Panc1 (cell line): ENCODE measurements at regions not wholly inside any gene's neighbourhood (a gene's known extent, or its start where the extent isn't known, plus 50 kb on each side); places are given as distances from the start of the nearest gene placed in this dataset.

ENCODE experiments used
- ATAC-seq: fragments of 200-7000 bp; cut with Tn5 transposase; 2 replicates; pipeline ENCODE4 v1.9.1; 2020; ENCODE audit warnings: mild to moderate bottlenecking, moderate library complexity
- BruUV-seq: library from RNA; stranded (reverse); fragments of 400-500 nt; replicated peaks from 2 replicates; lab custom pipeline; 2021; lab: Mats Ljungman, UMichigan
- CTCF ChIA-PET: fragments of 300-600 bp; sonication (Branson Sonifier 250); formaldehyde crosslinking; loops from one replicate; lab custom pipeline; 2022; ENCODE audit warnings: antibody characterized with exemption; lab: Charles Lee
- POLR2A ChIA-PET: fragments of 300-600 bp; sonication (Branson Sonifier 250); formaldehyde crosslinking; loops from one replicate; lab custom pipeline; 2022; ENCODE audit warnings: antibody characterized with exemption; lab: Charles Lee
- DNase-seq: peaks from one replicate; pipeline ENCODE4 v3.0.0-alpha.2; 2010; ENCODE audit warnings: low read depth, low spot score
- H3K27ac ChIP-seq: 2 replicates; pipeline ENCODE4 v1.5.1; 2011; ENCODE audit warnings: mild to moderate bottlenecking, low read length, inconsistent platforms
- H3K27me3 ChIP-seq: fragments of 200-500 bp; sonication (Bioruptor generic); 2 replicates; pipeline ENCODE4 v1.6.0; 2014; ENCODE audit warnings: low read length, inconsistent platforms; ENCODE audit not compliant: control insufficient read depth, insufficient read depth
- H3K36me3 ChIP-seq: fragments of 200-500 bp; sonication (Bioruptor generic); 2 replicates; pipeline ENCODE4 v1.5.1; 2014; ENCODE audit warnings: inconsistent platforms, mild to moderate bottlenecking, low read length, moderate library complexity; ENCODE audit not compliant: control insufficient read depth, insufficient read depth
- H3K4me1 ChIP-seq: 2 replicates; pipeline ENCODE4 v1.5.1; 2011; ENCODE audit warnings: inconsistent platforms, mild to moderate bottlenecking, low read length, moderate library complexity; ENCODE audit not compliant: control insufficient read depth, insufficient read depth
- H3K4me3 ChIP-seq, 2 experiments: 2 replicates each; pipeline ENCODE4 v1.5.1; 2011 to 2012; ENCODE audit warnings: low read depth in 2 of 2, low read length in 2 of 2, mild to moderate bottlenecking in 2 of 2, inconsistent platforms in 1 of 2, moderate library complexity in 1 of 2
- H3K9me3 ChIP-seq: fragments of 200-500 bp; sonication (Bioruptor generic); 2 replicates; pipeline ENCODE4 v1.5.1; 2014; ENCODE audit warnings: low read depth, mild to moderate bottlenecking, inconsistent platforms, low read length, moderate library complexity; ENCODE audit not compliant: control insufficient read depth, insufficient read depth
- POLR2AphosphoS5 ChIP-seq: IDR thresholded peaks from 2 replicates; pipeline ENCODE4 v1.6.1; 2012; ENCODE audit warnings: mild to moderate bottlenecking, low read depth, low read length, moderate library complexity
- REST ChIP-seq, 2 experiments: IDR thresholded peaks; 2 replicates each; pipeline ENCODE4 v1.6.1; 2011 to 2012; ENCODE audit warnings: low read depth in 2 of 2, control low read depth in 1 of 2, low read length in 1 of 2, mild to moderate bottlenecking in 1 of 2, moderate library complexity in 1 of 2; ENCODE audit not compliant: insufficient read depth in 1 of 2
- SIN3A ChIP-seq: IDR thresholded peaks from 2 replicates; pipeline ENCODE4 v1.6.1; 2012; ENCODE audit warnings: low read depth, mild to moderate bottlenecking, low read length, moderate library complexity, borderline replicate concordance; ENCODE audit not compliant: insufficient read depth
- TCF7L2 ChIP-seq: IDR thresholded peaks from 2 replicates; pipeline ENCODE4 v1.6.1; 2011; ENCODE audit warnings: mild to moderate bottlenecking, low read depth, low read length, inconsistent platforms
- in situ Hi-C: cut with HindIII; loops from 2 replicates; pipeline ENCODE4 v1.10.0; 2016; ENCODE audit warnings: low sequenced_read_pairs, low pct_unique_long_range_greater_than_20kb
- intact Hi-C: fragments of 100-400 bp; cut with micrococcal nuclease; formaldehyde crosslinking; loops from one replicate; pipeline ENCODE4 v1.10.0; 2022; ENCODE audit not compliant: unreplicated experiment
- TF ChIP-seq, protein P1 (sequence below): fragments of 450-650 bp; IDR thresholded peaks from 2 replicates; pipeline ENCODE4 v1.5.1; 2017; ENCODE audit warnings: mild to moderate bottlenecking

DNA sequence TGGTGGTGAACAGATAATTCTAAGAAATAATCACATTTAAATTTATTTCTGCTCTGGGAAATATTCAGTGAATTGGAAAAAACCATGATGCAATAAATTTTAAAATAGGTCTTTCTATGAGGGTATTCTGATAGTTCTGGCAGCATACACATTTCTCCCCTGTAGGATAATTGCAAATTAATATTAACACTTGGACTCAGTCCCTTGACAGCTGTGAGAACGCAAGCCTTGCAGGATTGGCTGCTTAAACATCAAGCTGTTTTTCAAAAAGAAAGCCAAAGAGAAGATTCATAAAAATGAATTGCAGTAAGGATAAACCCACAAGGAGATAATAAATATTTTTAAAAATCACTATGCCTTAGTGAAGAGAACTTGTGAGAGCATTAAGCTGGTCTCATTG lies 180.0 kb downstream of the MTRR start:
- no peaks in the 10 kb centered on the region for H3K27me3 ChIP-seq
- POLR2A ChIA-PET: no interaction called here
- no peaks in the 10 kb centered on the region for H3K4me1 ChIP-seq
- in situ Hi-C loops: no loop called here
- CTCF ChIA-PET: no interaction called here
- TF ChIP-seq SIN3A (no peak), TCF7L2 (no peak), REST (IDR thresholded peaks at IDR 0.05; ENCODE audit: insufficient read depth in 1 of 2, low read depth in 2 of 2, low read length in 1 of 2) (no peak), POLR2AphosphoS5 (no peak)
- TF ChIP-seq, protein P1, sequence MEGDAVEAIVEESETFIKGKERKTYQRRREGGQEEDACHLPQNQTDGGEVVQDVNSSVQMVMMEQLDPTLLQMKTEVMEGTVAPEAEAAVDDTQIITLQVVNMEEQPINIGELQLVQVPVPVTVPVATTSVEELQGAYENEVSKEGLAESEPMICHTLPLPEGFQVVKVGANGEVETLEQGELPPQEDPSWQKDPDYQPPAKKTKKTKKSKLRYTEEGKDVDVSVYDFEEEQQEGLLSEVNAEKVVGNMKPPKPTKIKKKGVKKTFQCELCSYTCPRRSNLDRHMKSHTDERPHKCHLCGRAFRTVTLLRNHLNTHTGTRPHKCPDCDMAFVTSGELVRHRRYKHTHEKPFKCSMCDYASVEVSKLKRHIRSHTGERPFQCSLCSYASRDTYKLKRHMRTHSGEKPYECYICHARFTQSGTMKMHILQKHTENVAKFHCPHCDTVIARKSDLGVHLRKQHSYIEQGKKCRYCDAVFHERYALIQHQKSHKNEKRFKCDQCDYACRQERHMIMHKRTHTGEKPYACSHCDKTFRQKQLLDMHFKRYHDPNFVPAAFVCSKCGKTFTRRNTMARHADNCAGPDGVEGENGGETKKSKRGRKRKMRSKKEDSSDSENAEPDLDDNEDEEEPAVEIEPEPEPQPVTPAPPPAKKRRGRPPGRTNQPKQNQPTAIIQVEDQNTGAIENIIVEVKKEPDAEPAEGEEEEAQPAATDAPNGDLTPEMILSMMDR: no peak
- H3K36me3 ChIP-seq: no peaks in the 10 kb centered on the region
- no peak for DNase-seq
- no peak overlapping the region for H3K4me3 ChIP-seq
- no peak for ATAC-seq
- no TSS peak for BruUV-seq
- H3K27ac ChIP-seq: no peak overlapping the region
- intact Hi-C loops: no loop called here
- no peaks in the 10 kb centered on the region for H3K9me3 ChIP-seq

DNA sequence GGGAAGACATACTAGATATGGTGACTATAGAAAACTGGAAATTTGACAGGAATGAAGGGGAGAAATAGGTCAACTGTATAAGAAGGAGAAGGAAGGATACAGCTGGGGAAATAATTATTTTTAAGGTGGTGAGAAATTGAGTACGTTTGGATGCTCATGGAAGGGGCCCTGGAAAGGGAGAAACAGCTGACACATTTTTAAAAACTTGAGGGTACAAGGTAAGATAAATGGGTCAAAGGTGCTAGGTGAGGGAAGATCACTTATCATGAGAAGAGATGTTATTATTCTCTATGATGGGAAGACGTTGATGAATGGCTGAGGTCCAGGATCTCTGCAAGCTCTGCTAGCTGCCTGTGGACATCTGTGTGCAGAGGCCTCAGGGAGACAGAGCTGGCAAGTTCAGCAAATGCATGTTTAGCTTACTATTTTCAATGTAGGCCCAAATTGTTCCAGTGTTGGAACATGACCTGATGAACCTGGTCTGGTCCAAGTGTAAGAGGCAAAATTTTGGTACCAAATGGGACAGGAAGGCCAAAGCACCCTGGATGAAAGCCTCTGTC lies 181.7 kb downstream of the MTRR start:
- Histone ChIP-seq H3K4me3 (no peak overlapping the region), H3K27ac (no peak overlapping the region), H3K4me1 (no peaks in the 10 kb centered on the region), H3K27me3 (no peaks in the 10 kb centered on the region; the same call in 1 of the 2 replicates), H3K9me3 (no peaks in the 10 kb centered on the region), H3K36me3 (no peaks in the 10 kb centered on the region)
- no peak for DNase-seq
- no peak for TF ChIP-seq TCF7L2
- no peak for TF ChIP-seq REST (IDR thresholded peaks at IDR 0.05; ENCODE audit: insufficient read depth in 1 of 2, low read depth in 2 of 2, low read length in 1 of 2)
- no peak for TF ChIP-seq POLR2AphosphoS5
- no peak for TF ChIP-seq SIN3A
- TF ChIP-seq, protein P1: no peak
- ChIA-PET CTCF (no interaction called here), POLR2A (no interaction called here)
- intact Hi-C loops: no loop called here
- in situ Hi-C loops: no loop called here
- no peak for ATAC-seq
- BruUV-seq: no TSS peak
